Adrenal gland (tissue), 5 donors: ENCODE measurements at regions not wholly inside any gene's neighbourhood (a gene's known extent, or its start where the extent isn't known, plus 50 kb on each side); places are given as distances from the start of the nearest gene placed in this dataset.

ENCODE experiments used
- CTCF ChIP-seq, 6 experiments: fragments of 450-650 bp in 4 of 6; fragments of 200-600 bp in 2 of 6; sonication (generic) in 1 of 6; IDR thresholded peaks; 1 replicate in 5 of 6; 2 replicates in 1 of 6; pipeline versions ENCODE4 v1.5.1 to v1.8.0; 2016 to 2021; ENCODE audit warnings: antibody characterized with exemption in 6 of 6, mild to moderate bottlenecking in 2 of 6, moderate library complexity in 1 of 6
- POLR2A ChIP-seq, 2 donors: fragments of 450-650 bp; IDR thresholded peaks; one replicate each; pipeline ENCODE4 v1.6.1; 2017; ENCODE audit warnings: antibody characterized with exemption in 2 of 2, mild to moderate bottlenecking in 2 of 2, moderate library complexity in 1 of 2
- donor health status: DM: no; HTN: no; CAD: no.

GRCh38 chr6:18601516-18602020, 214.4 kb downstream of the RNF144B start:
- TF ChIP-seq CTCF (IDR thresholded peaks at IDR 0.05) (no peak), POLR2A (IDR thresholded peaks at IDR 0.05) (no peak)
